ENCODE measurements at regions not wholly inside any gene's neighbourhood (a gene's known extent, or its start where the extent isn't known, plus 50 kb on each side); places are given as distances from the start of the nearest gene placed in this dataset.

- Mint-ChIP-seq H3K9me3 (ENCODE audit: low read depth, unreplicated experiment) (no peaks in the 10 kb centered on the region), H3K4me3 (ENCODE audit: low read depth, unreplicated experiment) (no peak overlapping the region), H3K4me1 (ENCODE audit: low read depth, unreplicated experiment) (no peaks in the 10 kb centered on the region), H3K27me3 (ENCODE audit: unreplicated experiment) (no peaks in the 10 kb centered on the region), H3K36me3 (ENCODE audit: insufficient read depth, unreplicated experiment) (no peaks in the 10 kb centered on the region), H3K27ac (ENCODE audit: unreplicated experiment) (no peak overlapping the region)
- no peak for DNase-seq
- intact Hi-C loops (cut with micrococcal nuclease; ENCODE audit: unreplicated experiment), result no loop called here
- TF ChIP-seq, protein P1, sequence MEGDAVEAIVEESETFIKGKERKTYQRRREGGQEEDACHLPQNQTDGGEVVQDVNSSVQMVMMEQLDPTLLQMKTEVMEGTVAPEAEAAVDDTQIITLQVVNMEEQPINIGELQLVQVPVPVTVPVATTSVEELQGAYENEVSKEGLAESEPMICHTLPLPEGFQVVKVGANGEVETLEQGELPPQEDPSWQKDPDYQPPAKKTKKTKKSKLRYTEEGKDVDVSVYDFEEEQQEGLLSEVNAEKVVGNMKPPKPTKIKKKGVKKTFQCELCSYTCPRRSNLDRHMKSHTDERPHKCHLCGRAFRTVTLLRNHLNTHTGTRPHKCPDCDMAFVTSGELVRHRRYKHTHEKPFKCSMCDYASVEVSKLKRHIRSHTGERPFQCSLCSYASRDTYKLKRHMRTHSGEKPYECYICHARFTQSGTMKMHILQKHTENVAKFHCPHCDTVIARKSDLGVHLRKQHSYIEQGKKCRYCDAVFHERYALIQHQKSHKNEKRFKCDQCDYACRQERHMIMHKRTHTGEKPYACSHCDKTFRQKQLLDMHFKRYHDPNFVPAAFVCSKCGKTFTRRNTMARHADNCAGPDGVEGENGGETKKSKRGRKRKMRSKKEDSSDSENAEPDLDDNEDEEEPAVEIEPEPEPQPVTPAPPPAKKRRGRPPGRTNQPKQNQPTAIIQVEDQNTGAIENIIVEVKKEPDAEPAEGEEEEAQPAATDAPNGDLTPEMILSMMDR (IDR thresholded peaks at IDR 0.05; ENCODE audit: unreplicated experiment), result no peak
- BruUV-seq (replicated peaks), result no TSS peak
- CTCF ChIA-PET, result no interaction called here
These were observed 736.2 kb upstream of the CHD1 start for GRCh38 chr5:99664972-99665371.

DNA sequence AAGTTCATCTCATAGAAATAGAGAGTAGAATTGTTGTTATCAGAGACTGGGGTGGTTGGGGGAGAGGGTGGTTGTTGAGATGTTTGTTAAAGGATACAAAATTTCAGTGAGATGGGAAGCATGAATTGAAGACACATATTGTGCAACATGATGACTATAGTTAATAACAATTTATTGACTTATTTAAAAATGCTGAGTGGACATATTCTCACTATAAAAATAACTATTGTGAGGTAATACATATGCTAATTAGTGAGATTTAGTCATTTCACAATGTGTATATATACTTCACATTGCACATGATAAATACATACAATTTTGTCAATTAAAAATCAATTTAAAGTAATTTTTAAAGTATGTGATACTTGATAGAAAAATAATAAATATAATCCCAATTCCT is 722.5 kb upstream of the CHD1 start:
- TF ChIP-seq, protein P1 (IDR thresholded peaks at IDR 0.05; ENCODE audit: unreplicated experiment), result no peak
- H3K36me3 Mint-ChIP-seq (ENCODE audit: insufficient read depth, unreplicated experiment), result no peaks in the 10 kb centered on the region
- BruUV-seq (replicated peaks), result no TSS peak
- intact Hi-C loops (cut with micrococcal nuclease; ENCODE audit: unreplicated experiment), result no loop called here
- peaks cover 20% of the 10 kb centered on the region for H3K4me1 Mint-ChIP-seq (ENCODE audit: low read depth, unreplicated experiment)
- no peak overlapping the region for H3K27ac Mint-ChIP-seq (ENCODE audit: unreplicated experiment)
- no peak overlapping the region for H3K4me3 Mint-ChIP-seq (ENCODE audit: low read depth, unreplicated experiment)
- no peaks in the 10 kb centered on the region for H3K9me3 Mint-ChIP-seq (ENCODE audit: low read depth, unreplicated experiment)
- no peaks in the 10 kb centered on the region for H3K27me3 Mint-ChIP-seq (ENCODE audit: unreplicated experiment)
- CTCF ChIA-PET, result no interaction called here
- no peak for DNase-seq

GRCh38 chr5:99646011-99646647 is 717.3 kb upstream of the CHD1 start:
- TF ChIP-seq, protein P1 (IDR thresholded peaks at IDR 0.05; ENCODE audit: unreplicated experiment), result no peak
- no peak for DNase-seq
- peaks cover 25% of the 10 kb centered on the region for H3K4me1 Mint-ChIP-seq (ENCODE audit: low read depth, unreplicated experiment)
- intact Hi-C loops (cut with micrococcal nuclease; ENCODE audit: unreplicated experiment), result no loop called here
- CTCF ChIA-PET, result no interaction called here
- H3K4me3 Mint-ChIP-seq (ENCODE audit: low read depth, unreplicated experiment), result no peak overlapping the region
- H3K27me3 Mint-ChIP-seq (ENCODE audit: unreplicated experiment), result no peaks in the 10 kb centered on the region
- no peak overlapping the region for H3K27ac Mint-ChIP-seq (ENCODE audit: unreplicated experiment)
- H3K9me3 Mint-ChIP-seq (ENCODE audit: low read depth, unreplicated experiment), result peaks cover 4% of the 10 kb centered on the region
- no peaks in the 10 kb centered on the region for H3K36me3 Mint-ChIP-seq (ENCODE audit: insufficient read depth, unreplicated experiment)
- no TSS peak for BruUV-seq (replicated peaks)

DNA sequence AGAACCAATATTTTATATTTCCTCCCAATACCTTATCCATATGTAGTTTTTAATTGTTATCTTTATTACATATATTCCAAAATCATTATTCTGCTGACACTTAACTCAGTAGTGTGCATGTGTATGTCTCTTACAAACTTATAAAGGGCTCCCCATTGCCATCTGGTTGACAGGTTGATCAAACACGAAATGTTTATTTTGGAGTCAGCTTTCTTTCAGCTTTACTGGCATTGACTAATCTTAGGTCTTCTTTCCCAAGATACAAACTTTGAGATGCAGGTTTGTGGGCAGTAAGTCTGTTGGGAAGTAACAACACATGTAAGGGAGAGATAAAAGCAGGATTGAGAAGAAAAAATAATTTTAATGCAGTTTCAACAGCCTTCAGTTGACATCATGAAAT is 716.0 kb upstream of the CHD1 start:
- intact Hi-C loops (cut with micrococcal nuclease; ENCODE audit: unreplicated experiment), result no loop called here
- Mint-ChIP-seq H3K36me3 (ENCODE audit: insufficient read depth, unreplicated experiment) (no peaks in the 10 kb centered on the region), H3K9me3 (ENCODE audit: low read depth, unreplicated experiment) (peaks cover 4% of the 10 kb centered on the region), H3K27ac (ENCODE audit: unreplicated experiment) (no peak overlapping the region), H3K27me3 (ENCODE audit: unreplicated experiment) (no peaks in the 10 kb centered on the region), H3K4me1 (ENCODE audit: low read depth, unreplicated experiment) (peaks cover 25% of the 10 kb centered on the region), H3K4me3 (ENCODE audit: low read depth, unreplicated experiment) (no peak overlapping the region)
- CTCF ChIA-PET, result no interaction called here
- DNase-seq, result no peak
- TF ChIP-seq, protein P1 (IDR thresholded peaks at IDR 0.05; ENCODE audit: unreplicated experiment), result no peak
- no TSS peak for BruUV-seq (replicated peaks)
